ENCODE measurements at regions not wholly inside any gene's neighbourhood (a gene's known extent, or its start where the extent isn't known, plus 50 kb on each side); places are given as distances from the start of the nearest gene placed in this dataset.
A peak's percentile ranks its signal among the peaks of the same experiment; 100 is the strongest.

GRCh38 chr3:150251187-150252062, 156.7 kb upstream of the TSC22D2 start:
- H4K20me1 ChIP-seq (ENCODE audit: insufficient read depth, low read length): no peaks in the 10 kb centered on the region
- WGBS (ENCODE audit: insufficient coverage): no CpG with 5 or more reads among the region's 5 CpGs
- H3K4me2 ChIP-seq (replicated peaks; ENCODE audit: extremely low read depth, low read length, poor library complexity, severe bottlenecking): no peak overlapping the region
- Mint-ChIP-seq H3K9me3 (peaks cover 0 to 2% (median 0%) of the 10 kb centered on the region in 7 donors), H3K4me3 (no peak overlapping the region), H3K27me3 (ENCODE audit: low read depth in 3 of 3) (peaks cover 0 to 4% (median 2%) of the 10 kb centered on the region in 3 donors), H3K36me3 (no peaks in the 10 kb centered on the region), H3K4me1 (peaks cover 26% of the 10 kb centered on the region), H3K27ac (peak overlapping the region in 1 of 7 donors; percentile 5)
- H2AFZ ChIP-seq (ENCODE audit: insufficient read depth, low read depth, low read length, poor library complexity, severe bottlenecking): no peak overlapping the region
- H3K27ac ChIP-seq (ENCODE audit: low read depth in 1 of 2, low read length in 2 of 2): no peak overlapping the region
- H3K36me3 ChIP-seq (replicated peaks in 1 of 2; ENCODE audit: control insufficient read depth in 1 of 2, insufficient read depth in 2 of 2, low read length in 2 of 2): no peaks in the 10 kb centered on the region
- H3K79me2 ChIP-seq (ENCODE audit: insufficient read depth, low read length): no peaks in the 10 kb centered on the region
- no peaks in the 10 kb centered on the region for H3K9me3 ChIP-seq (replicated peaks in 1 of 2; ENCODE audit: control insufficient read depth in 1 of 2, insufficient read depth in 1 of 2, low read length in 2 of 2)
- no peak for TF ChIP-seq CTCF (IDR thresholded peaks at IDR 0.05)
- no peak overlapping the region for H3K9ac ChIP-seq (ENCODE audit: insufficient read depth, low read length, poor library complexity, severe bottlenecking)
- H3K4me1 ChIP-seq (ENCODE audit: control insufficient read depth in 1 of 2, insufficient read depth in 2 of 2, low read length in 2 of 2): peaks cover 15% of the 10 kb centered on the region in 2 donors
- intact Hi-C loops (cut with micrococcal nuclease): no loop called here
- no peak overlapping the region for H3K4me3 ChIP-seq (replicated peaks in 1 of 3; ENCODE audit: low read depth in 2 of 3, low read length in 3 of 3)
- DNase-seq: no peak
- H3K27me3 ChIP-seq (ENCODE audit: control insufficient read depth in 2 of 2, insufficient read depth in 2 of 2, low read length in 2 of 2): no peaks in the 10 kb centered on the region

GRCh38 chr3:150249779-150250470, 158.2 kb upstream of the TSC22D2 start:
- Histone ChIP-seq H3K9ac (ENCODE audit: insufficient read depth, low read length, poor library complexity, severe bottlenecking) (no peak overlapping the region), H4K20me1 (ENCODE audit: insufficient read depth, low read length) (no peaks in the 10 kb centered on the region), H3K27me3 (ENCODE audit: control insufficient read depth in 2 of 2, insufficient read depth in 2 of 2, low read length in 2 of 2) (no peaks in the 10 kb centered on the region), H3K9me3 (replicated peaks in 1 of 2; ENCODE audit: control insufficient read depth in 1 of 2, insufficient read depth in 1 of 2, low read length in 2 of 2) (no peaks in the 10 kb centered on the region), H3K4me1 (ENCODE audit: control insufficient read depth in 1 of 2, insufficient read depth in 2 of 2, low read length in 2 of 2) (peaks cover 10 to 13% of the 10 kb centered on the region in 2 donors), H3K4me3 (replicated peaks in 1 of 3; ENCODE audit: low read depth in 2 of 3, low read length in 3 of 3) (no peak overlapping the region), H2AFZ (ENCODE audit: insufficient read depth, low read depth, low read length, poor library complexity, severe bottlenecking) (no peak overlapping the region), H3K36me3 (replicated peaks in 1 of 2; ENCODE audit: control insufficient read depth in 1 of 2, insufficient read depth in 2 of 2, low read length in 2 of 2) (no peaks in the 10 kb centered on the region), H3K27ac (ENCODE audit: low read depth in 1 of 2, low read length in 2 of 2) (no peak overlapping the region), H3K79me2 (ENCODE audit: insufficient read depth, low read length) (no peaks in the 10 kb centered on the region), H3K4me2 (replicated peaks; ENCODE audit: extremely low read depth, low read length, poor library complexity, severe bottlenecking) (no peak overlapping the region)
- H3K27ac Mint-ChIP-seq: no peak overlapping the region
- TF ChIP-seq CTCF (IDR thresholded peaks at IDR 0.05): no peak
- no peaks in the 10 kb centered on the region for H3K9me3 Mint-ChIP-seq
- 100% methylated on average over 4 of the region's 7 CpGs for WGBS (ENCODE audit: insufficient coverage)
- peaks cover 0 to 4% (median 2%) of the 10 kb centered on the region in 3 donors for H3K27me3 Mint-ChIP-seq (ENCODE audit: low read depth in 3 of 3)
- intact Hi-C loops (cut with micrococcal nuclease): no loop called here
- H3K36me3 Mint-ChIP-seq: no peaks in the 10 kb centered on the region
- H3K4me3 Mint-ChIP-seq: peak overlapping the region in 1 of 2 donors; percentile 26
- peaks cover 17% of the 10 kb centered on the region for H3K4me1 Mint-ChIP-seq
- DNase-seq: no peak

Measured in CD14-positive monocyte (primary cell).